NCI-H2196 (cell line): ENCODE measurements at regions not wholly inside any gene's neighbourhood (a gene's known extent, or its start where the extent isn't known, plus 50 kb on each side); places are given as distances from the start of the nearest gene placed in this dataset.

Experiments used
- DNase-seq: peaks from one replicate; lab custom pipeline; 2025; ENCODE audit not compliant: unreplicated experiment; lab: John Stamatoyannopoulos, UW

- no peak for DNase-seq
Measured at GRCh38 chr15:85941186-85941855, 138.3 kb upstream of the AGBL1 start.

- DNase-seq, result no peak
Measured at GRCh38 chr15:85942632-85943031, 137.0 kb upstream of the AGBL1 start.

- DNase-seq, result no peak
Measured at GRCh38 chr15:85943151-85943550, 136.5 kb upstream of the AGBL1 start.

GRCh38 chr15:85943791-85944190 is 135.9 kb upstream of the AGBL1 start:
- no peak for DNase-seq

- no peak for DNase-seq
Measured at GRCh38 chr15:85947021-85947420, 132.7 kb upstream of the AGBL1 start.

GRCh38 chr15:85947936-85948335 is 131.7 kb upstream of the AGBL1 start:
- no peak for DNase-seq

GRCh38 chr15:85950101-85950500 is 129.6 kb upstream of the AGBL1 start:
- no peak for DNase-seq

- DNase-seq, result no peak
Measured at GRCh38 chr15:85954586-85954985, 125.1 kb upstream of the AGBL1 start.

GRCh38 chr15:85955501-85956391 is 123.9 kb upstream of the AGBL1 start:
- DNase-seq, result no peak

GRCh38 chr15:85956532-85957275 is 123.0 kb upstream of the AGBL1 start:
- no peak for DNase-seq

- DNase-seq, result no peak
Measured at GRCh38 chr15:85959611-85960010, 120.1 kb upstream of the AGBL1 start.

GRCh38 chr15:85960381-85960780 is 119.3 kb upstream of the AGBL1 start:
- no peak for DNase-seq

GRCh38 chr15:85961821-85962220 is 117.8 kb upstream of the AGBL1 start:
- DNase-seq, result no peak

- no peak for DNase-seq
Measured at GRCh38 chr15:85963262-85963760, 116.4 kb upstream of the AGBL1 start.

GRCh38 chr15:85964471-85964870 is 115.2 kb upstream of the AGBL1 start:
- no peak for DNase-seq

GRCh38 chr15:85967553-85967952 is 112.1 kb upstream of the AGBL1 start:
- DNase-seq, result no peak

GRCh38 chr15:85972805-85973540 is 106.7 kb upstream of the AGBL1 start:
- DNase-seq, result no peak

GRCh38 chr15:85973584-85974347 is 105.9 kb upstream of the AGBL1 start:
- DNase-seq, result no peak

GRCh38 chr15:85974348-85974705 is 105.3 kb upstream of the AGBL1 start:
- no peak for DNase-seq

- no peak for DNase-seq
Measured at GRCh38 chr15:85974742-85975141, 104.9 kb upstream of the AGBL1 start.
